ENCODE measurements at regions not wholly inside any gene's neighbourhood (a gene's known extent, or its start where the extent isn't known, plus 50 kb on each side); places are given as distances from the start of the nearest gene placed in this dataset.

DNA sequence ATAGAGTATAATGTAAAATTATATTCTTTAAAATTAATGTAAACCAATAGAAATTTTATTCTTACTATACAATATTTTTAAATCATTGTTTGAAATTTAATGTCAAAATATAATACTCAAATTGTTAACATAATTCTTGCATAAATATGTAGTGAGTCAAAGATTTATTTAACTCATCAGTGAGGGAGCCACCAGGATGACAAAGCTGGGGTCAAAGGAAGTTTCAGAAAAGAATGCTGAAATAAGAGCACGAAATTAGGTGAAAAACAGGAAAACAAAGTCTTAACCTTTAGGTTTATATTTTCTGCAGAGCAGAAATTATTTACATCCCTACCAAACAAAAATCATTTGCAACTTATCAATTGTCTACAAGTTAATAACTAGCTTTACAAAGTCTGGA is 74.1 kb downstream of the DIPK2A start:
- Histone ChIP-seq H3K9ac (ENCODE audit: low read depth in 2 of 2, low read length in 2 of 2) (no peak overlapping the region), H3K36me3 (no peaks in the 10 kb centered on the region), H3K27me3 (no peaks in the 10 kb centered on the region), H3K4me3 (no peak overlapping the region), H3K4me1 (no peaks in the 10 kb centered on the region), H3K27ac (no peak overlapping the region), H3K9me3 (no peaks in the 10 kb centered on the region)
- no peak for DNase-seq
- intact Hi-C loops (cut with DNase I), result no loop called here
- TF ChIP-seq, protein P1, sequence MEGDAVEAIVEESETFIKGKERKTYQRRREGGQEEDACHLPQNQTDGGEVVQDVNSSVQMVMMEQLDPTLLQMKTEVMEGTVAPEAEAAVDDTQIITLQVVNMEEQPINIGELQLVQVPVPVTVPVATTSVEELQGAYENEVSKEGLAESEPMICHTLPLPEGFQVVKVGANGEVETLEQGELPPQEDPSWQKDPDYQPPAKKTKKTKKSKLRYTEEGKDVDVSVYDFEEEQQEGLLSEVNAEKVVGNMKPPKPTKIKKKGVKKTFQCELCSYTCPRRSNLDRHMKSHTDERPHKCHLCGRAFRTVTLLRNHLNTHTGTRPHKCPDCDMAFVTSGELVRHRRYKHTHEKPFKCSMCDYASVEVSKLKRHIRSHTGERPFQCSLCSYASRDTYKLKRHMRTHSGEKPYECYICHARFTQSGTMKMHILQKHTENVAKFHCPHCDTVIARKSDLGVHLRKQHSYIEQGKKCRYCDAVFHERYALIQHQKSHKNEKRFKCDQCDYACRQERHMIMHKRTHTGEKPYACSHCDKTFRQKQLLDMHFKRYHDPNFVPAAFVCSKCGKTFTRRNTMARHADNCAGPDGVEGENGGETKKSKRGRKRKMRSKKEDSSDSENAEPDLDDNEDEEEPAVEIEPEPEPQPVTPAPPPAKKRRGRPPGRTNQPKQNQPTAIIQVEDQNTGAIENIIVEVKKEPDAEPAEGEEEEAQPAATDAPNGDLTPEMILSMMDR (IDR thresholded peaks at IDR 0.05), result no peak

DNA sequence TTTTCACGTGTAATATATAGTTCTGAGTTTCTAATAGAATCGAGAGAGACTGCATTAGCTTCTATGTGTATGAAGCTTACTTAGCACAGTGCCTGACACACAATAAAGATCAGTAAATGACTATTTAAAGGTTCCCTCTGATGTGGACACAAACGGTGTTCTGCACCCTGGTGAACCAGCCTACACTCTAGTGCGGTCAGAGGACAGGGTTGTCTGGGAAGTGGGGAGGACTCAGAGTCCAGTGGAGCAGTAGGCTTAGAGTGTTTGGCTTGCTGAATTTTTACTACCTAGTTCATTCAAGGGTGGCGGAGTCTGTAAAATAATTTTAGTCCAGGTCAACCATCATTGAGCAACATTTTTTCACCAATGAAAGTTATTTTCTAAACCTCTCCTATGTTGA is 77.8 kb downstream of the DIPK2A start:
- Histone ChIP-seq H3K27me3 (no peaks in the 10 kb centered on the region), H3K9ac (ENCODE audit: low read depth in 2 of 2, low read length in 2 of 2) (no peak overlapping the region), H3K9me3 (no peaks in the 10 kb centered on the region), H3K27ac (no peak overlapping the region), H3K36me3 (no peaks in the 10 kb centered on the region), H3K4me1 (no peaks in the 10 kb centered on the region), H3K4me3 (no peak overlapping the region)
- no peak for DNase-seq
- TF ChIP-seq, protein P1 (IDR thresholded peaks at IDR 0.05), result no peak
- intact Hi-C loops (cut with DNase I), result no loop called here

DNA sequence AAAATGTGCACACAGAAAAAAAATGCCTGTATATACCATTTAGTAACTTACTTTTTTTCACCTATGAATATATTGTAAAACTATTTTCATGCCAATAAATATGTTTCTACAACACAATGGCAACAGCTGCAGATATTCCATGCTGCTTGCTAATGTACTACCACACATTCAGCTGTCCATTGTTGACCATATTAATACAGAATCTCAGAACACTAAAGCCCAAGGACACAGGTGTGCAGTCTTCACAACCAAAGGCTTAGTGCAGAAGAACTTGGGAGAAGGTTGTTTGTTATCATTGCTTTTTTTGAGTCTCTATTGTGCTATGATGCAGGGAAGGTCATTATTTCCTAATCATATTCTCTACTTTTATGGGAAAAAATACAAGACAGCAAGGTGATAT is 79.6 kb downstream of the DIPK2A start:
- Histone ChIP-seq H3K36me3 (no peaks in the 10 kb centered on the region), H3K4me3 (no peak overlapping the region), H3K4me1 (no peaks in the 10 kb centered on the region), H3K27ac (no peak overlapping the region), H3K9ac (ENCODE audit: low read depth in 2 of 2, low read length in 2 of 2) (no peak overlapping the region), H3K9me3 (no peaks in the 10 kb centered on the region), H3K27me3 (no peaks in the 10 kb centered on the region)
- TF ChIP-seq, protein P1 (IDR thresholded peaks at IDR 0.05), result no peak
- intact Hi-C loops (cut with DNase I), result no loop called here
- DNase-seq, result no peak

DNA sequence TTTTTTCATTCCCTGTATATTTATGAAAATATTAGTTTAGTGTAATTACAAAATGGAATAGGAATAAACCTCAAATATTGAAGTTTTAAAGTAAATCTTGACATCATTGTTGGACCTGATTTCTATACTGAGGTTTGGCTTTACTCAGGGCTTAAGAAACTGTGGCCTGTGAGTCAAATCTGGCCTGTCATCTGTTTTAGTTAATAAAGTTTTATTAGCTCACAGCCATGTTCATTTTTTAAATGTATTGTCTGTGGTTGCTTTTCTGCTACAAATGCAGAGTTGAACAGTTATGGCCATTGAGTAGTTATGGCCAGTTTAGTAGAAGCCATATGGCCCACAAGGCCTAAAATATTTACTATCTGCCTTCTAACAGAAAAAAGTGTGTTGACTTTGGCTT is 80.7 kb downstream of the DIPK2A start:
- intact Hi-C loops (cut with DNase I), result no loop called here
- DNase-seq, result no peak
- TF ChIP-seq, protein P1 (IDR thresholded peaks at IDR 0.05), result no peak

DNA sequence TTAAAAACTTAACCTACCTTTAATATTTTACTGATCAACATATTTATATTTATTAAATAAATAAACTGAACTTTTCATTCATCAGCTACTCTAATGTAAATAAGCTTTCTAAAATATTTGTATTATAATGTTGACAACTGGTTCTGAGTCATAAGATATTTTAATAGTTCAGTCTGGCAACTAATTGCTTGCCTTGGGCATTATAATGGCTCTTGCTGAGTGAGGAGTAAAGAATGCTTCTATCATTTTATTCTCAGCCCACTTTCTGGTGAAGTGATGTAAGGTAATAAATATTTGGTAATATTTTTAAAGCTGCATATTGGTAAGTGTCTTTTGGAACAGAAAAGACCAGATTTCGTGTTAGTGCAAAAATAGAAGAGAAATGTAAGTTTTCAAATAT is 81.5 kb downstream of the DIPK2A start:
- H3K36me3 ChIP-seq, result no peaks in the 10 kb centered on the region
- no peaks in the 10 kb centered on the region for H3K4me1 ChIP-seq
- no peak overlapping the region for H3K4me3 ChIP-seq
- H3K9me3 ChIP-seq, result no peaks in the 10 kb centered on the region
- H3K27ac ChIP-seq, result no peak overlapping the region
- no peaks in the 10 kb centered on the region for H3K27me3 ChIP-seq
- no peak overlapping the region for H3K9ac ChIP-seq (ENCODE audit: low read depth in 2 of 2, low read length in 2 of 2)
- intact Hi-C loops (cut with DNase I), result no loop called here
- TF ChIP-seq, protein P1 (IDR thresholded peaks at IDR 0.05), result no peak
- no peak for DNase-seq

More for the DNA sequence above, 80.7 kb downstream of the DIPK2A start:
- no peaks in the 10 kb centered on the region for H3K9me3 ChIP-seq
- H3K36me3 ChIP-seq, result no peaks in the 10 kb centered on the region
- no peak overlapping the region for H3K27ac ChIP-seq
- no peak overlapping the region for H3K4me3 ChIP-seq
- H3K27me3 ChIP-seq, result no peaks in the 10 kb centered on the region
- no peak overlapping the region for H3K9ac ChIP-seq (ENCODE audit: low read depth in 2 of 2, low read length in 2 of 2)
- H3K4me1 ChIP-seq, result no peaks in the 10 kb centered on the region

DNA sequence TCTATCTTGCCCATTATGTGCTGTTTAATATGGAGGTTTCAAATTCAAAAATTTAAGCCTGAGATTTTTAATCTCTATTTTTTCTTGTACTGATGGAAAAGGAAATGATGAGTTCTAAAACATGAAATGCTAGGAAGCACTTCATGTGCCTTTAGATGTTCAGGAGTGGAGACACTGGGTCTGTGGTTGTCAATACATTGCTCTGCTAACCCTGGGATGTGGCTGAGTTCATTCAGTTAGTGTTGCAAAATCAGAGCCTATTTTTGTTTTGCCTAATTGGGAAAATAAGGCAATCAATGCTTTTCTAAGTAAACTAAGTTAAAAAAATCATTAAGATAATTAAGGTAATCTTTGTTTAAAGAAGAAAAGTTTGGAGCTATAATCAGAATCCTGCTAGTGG is 83.1 kb downstream of the DIPK2A start:
- intact Hi-C loops (cut with DNase I), result no loop called here
- no peaks in the 10 kb centered on the region for H3K9me3 ChIP-seq
- no peaks in the 10 kb centered on the region for H3K27me3 ChIP-seq
- DNase-seq, result no peak
- no peak overlapping the region for H3K9ac ChIP-seq (ENCODE audit: low read depth in 2 of 2, low read length in 2 of 2)
- TF ChIP-seq, protein P1 (IDR thresholded peaks at IDR 0.05), result no peak
- H3K27ac ChIP-seq, result no peak overlapping the region
- H3K4me1 ChIP-seq, result no peaks in the 10 kb centered on the region
- no peak overlapping the region for H3K4me3 ChIP-seq
- H3K36me3 ChIP-seq, result no peaks in the 10 kb centered on the region

Data from colonic mucosa (tissue), 4 donors.